NT2/D1 (cell line): ENCODE measurements at regions not wholly inside any gene's neighbourhood (a gene's known extent, or its start where the extent isn't known, plus 50 kb on each side); places are given as distances from the start of the nearest gene placed in this dataset.

Experiments used
- DNase-seq: peaks from one replicate; pipeline ENCODE4 v3.0.0-alpha.2; 2011; ENCODE audit warnings: low read depth, low spot score
- H3K27me3 ChIP-seq: 2 replicates; pipeline ENCODE4 v1.6.0; 2011; ENCODE audit warnings: mild to moderate bottlenecking; ENCODE audit not compliant: insufficient read length, insufficient read depth
- H3K36me3 ChIP-seq: 2 replicates; pipeline ENCODE4 v1.6.1; 2011; ENCODE audit warnings: mild to moderate bottlenecking, low read length, mixed read lengths; ENCODE audit not compliant: insufficient read depth, insufficient read length
- H3K4me1 ChIP-seq: 2 replicates; pipeline ENCODE4 v1.5.1; 2011; ENCODE audit not compliant: insufficient read depth, insufficient read length
- H3K4me3 ChIP-seq: 2 replicates; pipeline ENCODE4 v1.5.1; 2011; ENCODE audit warnings: low read depth; ENCODE audit not compliant: insufficient read length
- H3K9ac ChIP-seq: 2 replicates; pipeline ENCODE4 v1.6.0; 2011; ENCODE audit warnings: low read depth; ENCODE audit not compliant: insufficient read length
- H3K9me3 ChIP-seq: 2 replicates; pipeline ENCODE4 v1.5.1; 2011; ENCODE audit warnings: mild to moderate bottlenecking, low read length; ENCODE audit not compliant: insufficient read depth
- SUZ12 ChIP-seq: IDR thresholded peaks from 2 replicates; pipeline ENCODE4 v1.6.1; 2011; ENCODE audit not compliant: insufficient read length, insufficient read depth; ENCODE audit errors: extremely low read depth
- YY1 ChIP-seq: IDR thresholded peaks from 2 replicates; pipeline ENCODE4 v1.6.1; 2011; ENCODE audit not compliant: insufficient read length, insufficient read depth
- ZNF274 ChIP-seq: IDR thresholded peaks from 2 replicates; pipeline ENCODE4 v1.6.1; 2011; ENCODE audit warnings: mild to moderate bottlenecking, low read depth, low read length

DNA sequence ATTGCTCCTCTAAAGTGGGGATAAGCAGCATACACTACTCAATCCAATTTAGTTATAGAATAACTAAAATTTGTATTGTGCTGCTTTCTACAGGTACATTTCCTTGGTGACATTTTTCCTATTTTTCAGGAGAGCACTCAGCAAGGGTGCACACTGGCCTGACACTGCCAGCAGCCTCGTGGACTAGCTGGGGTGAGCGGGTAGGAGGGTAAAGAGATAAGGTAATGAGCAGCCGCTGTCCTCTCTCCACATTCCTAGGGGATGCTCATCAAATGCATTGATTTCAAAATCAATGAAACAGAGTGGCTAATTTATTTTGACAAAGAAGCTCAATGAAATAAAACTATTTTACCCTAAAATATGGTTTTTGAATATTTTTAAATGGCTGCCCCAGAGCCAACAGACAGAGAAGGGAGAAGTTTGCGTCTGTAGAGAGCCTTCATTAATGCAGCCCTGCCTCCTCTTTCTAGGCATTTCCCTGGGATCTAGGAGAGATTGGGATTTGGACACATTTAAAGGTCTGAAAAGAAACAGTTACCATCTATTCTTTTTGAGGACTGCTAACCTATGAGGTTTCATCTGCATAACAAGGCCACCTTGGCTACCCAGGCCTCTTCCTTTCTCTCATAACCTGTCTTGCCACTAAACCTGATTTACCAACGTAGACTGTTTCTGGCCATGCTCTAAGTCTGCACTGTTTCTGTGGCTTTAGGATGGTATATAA, 561.0 kb downstream of the IPMK start:
- TF ChIP-seq ZNF274 (no peak), SUZ12 (no peak), YY1 (no peak)
- DNase-seq, result no peak

DNA sequence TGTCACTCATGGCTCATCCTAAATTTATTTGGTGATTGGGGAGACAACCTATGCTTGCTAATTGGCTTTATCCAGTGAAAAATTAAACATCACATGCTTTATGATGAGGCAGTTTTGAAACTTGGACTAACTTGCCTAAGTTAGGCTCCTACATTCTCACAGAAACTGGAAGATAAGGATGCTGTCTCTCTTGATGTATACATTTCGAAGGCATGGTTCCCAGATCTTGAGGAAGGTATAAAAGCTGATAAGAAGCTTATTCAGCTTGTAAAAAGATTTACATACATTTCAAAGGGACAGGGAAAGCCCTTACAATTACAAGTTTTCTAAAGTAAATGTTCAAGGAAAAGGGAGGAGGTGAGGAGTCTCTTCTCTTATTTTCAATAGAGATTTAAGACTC, 561.7 kb downstream of the IPMK start:
- Histone ChIP-seq H3K4me1 (no peaks in the 10 kb centered on the region), H3K9ac (no peak overlapping the region), H3K27me3 (no peaks in the 10 kb centered on the region), H3K36me3 (no peaks in the 10 kb centered on the region), H3K4me3 (no peak overlapping the region), H3K9me3 (no peaks in the 10 kb centered on the region)
- TF ChIP-seq SUZ12 (no peak), ZNF274 (no peak), YY1 (no peak)
- no peak for DNase-seq

More for the DNA sequence above, 561.0 kb downstream of the IPMK start:
- no peaks in the 10 kb centered on the region for H3K36me3 ChIP-seq
- H3K27me3 ChIP-seq, result no peaks in the 10 kb centered on the region
- no peaks in the 10 kb centered on the region for H3K9me3 ChIP-seq
- no peak overlapping the region for H3K9ac ChIP-seq
- no peak overlapping the region for H3K4me3 ChIP-seq
- H3K4me1 ChIP-seq, result no peaks in the 10 kb centered on the region

GRCh38 chr10:57699944-57700343, 567.8 kb downstream of the IPMK start:
- H3K36me3 ChIP-seq, result no peaks in the 10 kb centered on the region
- no peaks in the 10 kb centered on the region for H3K9me3 ChIP-seq
- no peaks in the 10 kb centered on the region for H3K27me3 ChIP-seq
- H3K4me1 ChIP-seq, result no peaks in the 10 kb centered on the region
- H3K9ac ChIP-seq, result no peak overlapping the region
- no peak for DNase-seq
- TF ChIP-seq YY1, result no peak
- no peak for TF ChIP-seq SUZ12
- TF ChIP-seq ZNF274, result no peak
- H3K4me3 ChIP-seq, result no peak overlapping the region

DNA sequence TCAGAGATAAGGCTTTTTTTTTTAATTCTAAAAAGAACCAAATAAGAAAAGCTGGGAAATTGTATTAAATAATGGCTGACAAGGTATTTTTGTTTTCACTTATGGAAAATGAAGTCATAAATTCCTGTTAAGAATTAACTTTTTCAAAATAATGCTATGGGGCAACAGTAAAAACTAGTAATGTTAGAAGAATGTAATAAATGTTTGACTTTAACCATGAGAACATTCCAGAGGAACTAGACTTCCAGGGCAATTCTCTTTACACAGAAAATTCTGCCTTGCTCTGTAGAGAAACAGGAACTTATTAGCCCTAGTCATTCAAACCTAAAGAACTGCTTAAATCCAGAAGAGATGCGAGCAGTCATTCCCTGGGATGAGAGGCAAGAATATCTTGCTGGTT, 571.1 kb downstream of the IPMK start:
- no peak for TF ChIP-seq ZNF274
- no peak for TF ChIP-seq SUZ12
- no peak for TF ChIP-seq YY1
- no peak for DNase-seq

DNA sequence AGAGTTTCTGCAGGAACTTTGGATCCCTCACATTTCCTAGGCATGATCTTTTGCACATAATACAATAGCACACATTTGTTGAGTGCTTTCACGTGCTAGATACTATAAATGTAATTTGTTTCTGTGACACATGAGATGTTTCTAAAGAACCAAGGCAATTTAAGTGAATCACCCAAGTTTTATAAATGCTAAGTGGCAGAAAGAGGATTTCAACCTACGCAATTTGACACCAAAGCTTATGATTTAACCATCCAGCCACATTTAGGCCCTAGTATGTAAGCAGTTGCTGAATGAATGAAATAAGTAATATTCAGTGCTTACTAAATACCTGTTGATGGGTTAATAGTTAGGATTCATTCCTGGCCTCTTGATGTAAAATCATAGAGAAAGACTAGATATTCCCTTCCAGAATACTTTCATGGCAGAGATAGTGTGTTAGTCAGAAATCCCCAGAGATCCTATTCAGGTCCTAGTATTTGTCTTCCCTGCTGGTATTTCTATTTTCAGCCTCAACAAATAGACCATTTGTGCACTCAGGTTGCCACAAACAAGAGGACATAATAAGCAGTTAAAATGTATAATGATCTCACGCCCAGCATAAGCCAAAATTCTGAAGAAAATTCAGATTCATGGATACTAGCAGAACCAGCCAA, 572.6 kb downstream of the IPMK start:
- Histone ChIP-seq H3K4me1 (no peaks in the 10 kb centered on the region), H3K36me3 (no peaks in the 10 kb centered on the region), H3K27me3 (no peaks in the 10 kb centered on the region), H3K4me3 (no peak overlapping the region), H3K9ac (no peak overlapping the region), H3K9me3 (0 out of 2 replicates have a peak, but pooled peaks cover 6% of the 10 kb centered on the region)
- DNase-seq, result no peak
- TF ChIP-seq SUZ12, result no peak
- no peak for TF ChIP-seq ZNF274
- no peak for TF ChIP-seq YY1

More for the DNA sequence above, 571.1 kb downstream of the IPMK start:
- Histone ChIP-seq H3K4me3 (no peak overlapping the region), H3K4me1 (no peaks in the 10 kb centered on the region), H3K27me3 (no peaks in the 10 kb centered on the region), H3K9me3 (no peaks in the 10 kb centered on the region), H3K36me3 (no peaks in the 10 kb centered on the region), H3K9ac (no peak overlapping the region)

GRCh38 chr10:57692255-57692980, 575.3 kb downstream of the IPMK start:
- no peak for DNase-seq
- Histone ChIP-seq H3K36me3 (no peaks in the 10 kb centered on the region), H3K9me3 (0 out of 2 replicates have a peak, but pooled peaks cover 6% of the 10 kb centered on the region), H3K4me3 (no peak overlapping the region), H3K9ac (no peak overlapping the region), H3K4me1 (no peaks in the 10 kb centered on the region), H3K27me3 (no peaks in the 10 kb centered on the region)
- TF ChIP-seq SUZ12 (no peak), ZNF274 (no peak), YY1 (no peak)

- Histone ChIP-seq H3K9ac (no peak overlapping the region), H3K9me3 (0 out of 2 replicates have a peak, but pooled peaks cover 6% of the 10 kb centered on the region), H3K4me1 (no peaks in the 10 kb centered on the region), H3K27me3 (no peaks in the 10 kb centered on the region), H3K4me3 (no peak overlapping the region), H3K36me3 (no peaks in the 10 kb centered on the region)
- no peak for TF ChIP-seq ZNF274
- TF ChIP-seq YY1, result no peak
- no peak for TF ChIP-seq SUZ12
- no peak for DNase-seq
Observed at GRCh38 chr10:57689596-57690297, 577.9 kb downstream of the IPMK start.
